Skeletal muscle cell (primary cell): ENCODE measurements at regions not wholly inside any gene's neighbourhood (a gene's known extent, or its start where the extent isn't known, plus 50 kb on each side); places are given as distances from the start of the nearest gene placed in this dataset.
"Not testable (repeated sequence)": the region's sequence is repeated elsewhere in the genome, so short reads cannot be mapped to it uniquely, and the experiment has no call there.

Experiments
- DNase-seq: peaks from one replicate; pipeline ENCODE4 v3.0.0-alpha.2; 2010; ENCODE audit warnings: low read depth
- H3K4me3 ChIP-seq: 2 replicates; pipeline ENCODE4 v1.5.1; 2011; ENCODE audit warnings: low read depth, mild to moderate bottlenecking, control low read depth, low read length, moderate library complexity

DNA sequence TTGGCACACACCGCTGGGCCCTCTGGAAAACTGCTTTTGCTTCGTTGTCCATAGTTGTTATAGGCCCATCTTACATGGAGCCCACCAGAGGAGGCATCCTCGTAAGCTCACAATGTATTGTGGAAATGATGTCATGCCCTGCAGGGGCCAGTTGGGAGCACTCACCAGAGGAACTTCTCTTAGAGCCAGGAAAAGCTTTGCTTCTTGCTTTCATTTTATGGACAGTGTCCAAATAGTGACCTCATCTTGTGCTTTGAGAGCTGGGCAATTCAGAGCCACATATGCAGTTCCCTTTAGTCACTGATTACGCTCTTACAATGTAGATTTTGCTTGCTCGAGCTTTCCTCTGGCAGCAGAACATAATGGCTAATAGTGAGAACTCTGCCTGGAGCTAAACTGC lies 275.6 kb downstream of the AACS start:
- DNase-seq = peak; percentile 93

GRCh38 chr12:125341422-125341821 lies 276.2 kb downstream of the AACS start:
- DNase-seq = no peak
- no peak overlapping the region for H3K4me3 ChIP-seq

More for the DNA sequence above, 275.6 kb downstream of the AACS start:
- no peak overlapping the region for H3K4me3 ChIP-seq

DNA sequence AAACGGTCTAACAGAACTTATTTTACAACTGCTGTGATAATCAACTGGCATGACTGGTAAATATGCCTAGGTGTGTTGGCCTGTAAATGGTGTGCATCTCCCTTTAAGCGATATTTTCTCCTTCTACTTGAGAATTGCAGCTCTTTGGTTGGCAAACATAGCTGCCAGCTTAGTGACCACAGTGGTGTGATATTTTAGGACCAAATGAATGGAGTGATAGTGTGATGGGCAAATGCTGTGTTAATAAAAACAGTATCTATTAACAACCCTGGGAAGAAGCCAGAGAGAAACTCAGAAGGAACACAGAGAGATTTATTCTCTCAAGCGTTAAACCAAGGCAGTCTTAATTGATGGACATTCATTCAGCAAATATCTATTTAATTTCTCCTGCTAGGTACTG lies 278.4 kb downstream of the AACS start:
- H3K4me3 ChIP-seq = no peak overlapping the region
- DNase-seq = no peak

DNA sequence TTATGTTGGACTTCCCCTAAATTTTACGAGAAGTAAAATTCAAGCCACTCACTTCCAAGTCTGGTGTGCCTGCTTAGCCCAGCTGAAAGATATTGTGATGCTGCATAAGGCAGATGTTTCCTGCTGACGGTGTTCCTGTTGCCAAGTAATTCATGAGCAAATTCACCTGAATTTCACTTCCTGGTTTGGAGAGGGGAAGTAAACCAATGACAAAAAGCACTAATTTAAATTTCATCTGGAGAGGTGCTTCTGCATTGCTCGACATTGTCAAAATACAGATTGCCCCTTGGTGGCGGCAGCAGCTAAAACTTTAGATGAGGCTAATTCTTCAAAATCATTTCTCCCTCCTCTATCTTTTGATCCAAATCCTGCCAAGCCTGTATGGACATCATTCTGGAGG lies 281.1 kb downstream of the AACS start:
- DNase-seq = no peak

GRCh38 chr12:125351788-125352187 lies 286.6 kb downstream of the AACS start:
- no peak for DNase-seq
- H3K4me3 ChIP-seq = no peak overlapping the region

More for the DNA sequence above, 281.1 kb downstream of the AACS start:
- H3K4me3 ChIP-seq = no peak overlapping the region

DNA sequence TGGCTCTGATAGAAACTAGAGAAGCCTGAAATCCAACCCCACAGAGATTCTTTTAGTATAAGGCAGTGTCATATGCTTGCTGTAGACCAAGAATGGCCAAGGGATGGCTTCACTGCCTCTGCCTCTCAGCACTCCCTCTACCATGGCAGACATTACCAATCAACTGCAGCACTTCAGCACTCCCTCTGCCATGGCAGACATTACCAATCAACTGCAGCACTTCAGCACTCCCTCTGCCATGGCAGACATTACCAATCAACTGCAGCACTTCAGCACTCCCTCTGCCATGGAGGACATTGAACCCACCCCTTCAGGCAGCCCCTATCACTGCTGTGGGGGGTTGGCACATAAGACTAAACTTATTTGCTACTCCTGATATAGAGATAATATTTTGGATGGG lies 287.8 kb downstream of the AACS start:
- not testable (repeated sequence) for DNase-seq, H3K4me3 ChIP-seq

DNA sequence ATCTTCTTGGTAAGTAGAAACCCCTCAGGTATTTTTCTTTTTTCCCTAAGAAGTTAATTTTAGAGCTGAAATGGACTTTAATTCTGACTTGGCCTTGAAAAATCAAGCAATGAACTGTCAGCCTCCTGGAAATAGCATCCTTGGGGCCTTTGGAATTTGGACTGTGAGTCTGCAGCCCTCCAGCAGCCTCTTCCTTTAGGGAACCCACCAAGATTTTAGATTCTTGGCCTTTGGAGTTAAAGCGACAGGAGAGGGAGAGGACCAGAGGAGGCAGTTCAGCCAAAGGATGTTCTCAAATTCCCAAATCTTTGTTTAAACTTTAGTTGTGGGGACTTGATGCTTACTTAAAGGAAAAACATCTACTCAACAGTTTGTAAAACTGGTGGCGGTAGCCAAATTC lies 288.6 kb downstream of the AACS start:
- no peak for DNase-seq
- no peak overlapping the region for H3K4me3 ChIP-seq

DNA sequence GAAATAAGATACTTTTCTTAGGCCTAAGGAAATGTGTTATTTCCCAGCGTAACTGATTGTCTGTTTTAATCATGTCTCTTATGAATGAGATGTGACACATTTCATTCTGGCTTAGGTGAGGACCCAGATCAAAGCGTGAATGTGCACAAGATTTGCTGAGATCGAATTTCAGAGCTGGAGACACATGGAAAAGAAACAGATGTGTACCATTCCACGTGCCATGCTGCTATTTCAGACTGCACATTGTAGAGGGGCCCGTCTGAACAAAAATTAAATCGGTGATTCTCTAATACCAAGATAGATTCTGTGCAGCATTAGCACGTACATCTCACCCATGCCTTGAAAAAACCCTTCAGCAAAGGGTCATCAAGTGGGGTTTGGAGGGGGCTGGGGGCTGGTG lies 290.4 kb downstream of the AACS start:
- H3K4me3 ChIP-seq = no peak overlapping the region
- DNase-seq = no peak

GRCh38 chr12:125356111-125356510 lies 290.9 kb downstream of the AACS start:
- DNase-seq = no peak
- no peak overlapping the region for H3K4me3 ChIP-seq

DNA sequence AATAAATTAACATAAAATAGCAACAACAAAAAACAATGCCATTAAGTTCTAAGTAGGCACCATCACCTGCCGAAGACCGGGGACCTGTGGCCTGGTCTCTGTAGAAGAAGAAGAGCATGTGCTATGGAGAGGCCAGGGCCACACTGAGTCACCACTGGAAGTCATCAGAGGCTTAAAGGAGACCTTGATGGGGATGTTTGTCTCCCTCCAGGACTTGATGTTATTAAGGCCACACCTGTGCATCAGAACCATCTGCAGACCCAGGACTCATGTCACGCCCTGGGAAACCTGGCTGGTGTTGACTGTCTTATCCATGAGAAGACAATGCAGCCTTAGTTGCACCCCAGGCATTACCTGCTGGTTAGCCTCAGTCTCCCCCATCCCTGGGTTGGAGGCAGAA lies 292.3 kb downstream of the AACS start:
- H3K4me3 ChIP-seq = no peak overlapping the region
- no peak for DNase-seq

DNA sequence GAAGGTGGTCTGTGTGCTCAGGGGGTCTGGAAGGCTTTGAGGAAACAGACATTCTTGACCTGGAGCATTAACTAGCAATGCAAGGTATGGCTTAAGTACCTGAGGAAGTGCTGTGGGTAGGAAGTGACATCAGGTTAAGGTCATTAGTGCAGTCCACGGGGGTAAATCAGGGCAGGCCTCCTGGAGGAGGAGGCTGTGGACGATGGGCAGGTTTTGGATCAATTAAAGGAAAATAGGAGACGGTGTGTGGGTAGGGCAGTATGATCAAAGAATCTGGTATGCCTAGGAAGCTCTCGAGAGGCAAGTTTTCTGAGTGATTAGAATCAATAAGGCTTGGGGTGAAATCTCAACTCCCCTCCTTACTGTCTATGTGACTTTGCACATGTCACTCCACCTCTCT lies 295.3 kb downstream of the AACS start:
- no peak overlapping the region for H3K4me3 ChIP-seq
- DNase-seq = no peak

DNA sequence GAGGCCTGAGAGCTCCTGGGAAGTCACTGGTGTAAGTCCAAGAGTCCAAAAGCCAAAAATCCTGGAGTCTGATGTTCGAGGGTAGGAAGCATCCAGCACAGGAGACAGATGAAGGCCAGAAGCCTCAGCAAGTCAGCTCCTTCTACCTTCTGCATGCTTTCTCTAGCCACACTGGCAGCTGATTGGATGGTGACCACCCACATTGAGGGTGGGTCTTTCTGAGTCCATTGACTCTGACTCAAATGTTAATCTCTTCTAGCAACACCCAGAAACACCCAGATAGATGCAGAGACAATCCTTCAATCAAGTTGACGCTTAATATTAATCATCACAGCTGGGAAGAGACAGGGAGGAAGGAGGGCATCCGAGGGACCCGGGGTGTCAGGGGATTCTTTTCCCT lies 305.8 kb downstream of the AACS start:
- no peak overlapping the region for H3K4me3 ChIP-seq

GRCh38 chr12:125372085-125372484 lies 306.9 kb downstream of the AACS start:
- no peak overlapping the region for H3K4me3 ChIP-seq

More for the DNA sequence above, 305.8 kb downstream of the AACS start:
- no peak for DNase-seq

GRCh38 chr12:125373375-125373774 lies 308.1 kb downstream of the AACS start:
- no peak for DNase-seq

More at GRCh38 chr12:125372085-125372484, 306.9 kb downstream of the AACS start:
- no peak for DNase-seq

GRCh38 chr12:125376422-125376821 lies 311.2 kb downstream of the AACS start:
- no peak for DNase-seq
- no peak overlapping the region for H3K4me3 ChIP-seq

More at GRCh38 chr12:125373375-125373774, 308.1 kb downstream of the AACS start:
- no peak overlapping the region for H3K4me3 ChIP-seq

DNA sequence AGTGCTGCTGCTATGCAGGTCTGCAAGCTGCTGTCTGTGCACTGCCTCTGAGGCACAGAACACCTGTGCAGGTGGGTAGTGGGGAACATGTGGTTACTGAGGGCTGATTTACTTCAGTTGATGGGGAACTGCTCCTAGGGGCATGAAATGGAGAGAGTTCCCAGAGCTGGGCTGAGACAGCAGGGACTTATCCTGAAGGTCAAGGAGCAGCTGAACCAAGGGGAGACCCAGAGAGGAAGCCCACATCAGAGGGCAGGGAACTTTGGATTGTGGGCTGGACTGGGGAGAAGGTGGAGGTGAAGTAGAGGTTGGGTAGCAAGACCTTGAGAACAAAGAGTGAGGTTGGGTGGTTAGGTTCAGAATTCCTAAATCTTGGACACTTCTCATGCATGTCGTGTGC lies 311.9 kb downstream of the AACS start:
- DNase-seq = no peak
- no peak overlapping the region for H3K4me3 ChIP-seq

GRCh38 chr12:125381373-125381772 lies 316.1 kb downstream of the AACS start:
- no peak for DNase-seq
- no peak overlapping the region for H3K4me3 ChIP-seq

GRCh38 chr12:125382926-125383325 lies 317.7 kb downstream of the AACS start:
- DNase-seq = no peak
- no peak overlapping the region for H3K4me3 ChIP-seq

GRCh38 chr12:125386652-125387051 lies 321.4 kb downstream of the AACS start:
- no peak overlapping the region for H3K4me3 ChIP-seq
- no peak for DNase-seq

DNA sequence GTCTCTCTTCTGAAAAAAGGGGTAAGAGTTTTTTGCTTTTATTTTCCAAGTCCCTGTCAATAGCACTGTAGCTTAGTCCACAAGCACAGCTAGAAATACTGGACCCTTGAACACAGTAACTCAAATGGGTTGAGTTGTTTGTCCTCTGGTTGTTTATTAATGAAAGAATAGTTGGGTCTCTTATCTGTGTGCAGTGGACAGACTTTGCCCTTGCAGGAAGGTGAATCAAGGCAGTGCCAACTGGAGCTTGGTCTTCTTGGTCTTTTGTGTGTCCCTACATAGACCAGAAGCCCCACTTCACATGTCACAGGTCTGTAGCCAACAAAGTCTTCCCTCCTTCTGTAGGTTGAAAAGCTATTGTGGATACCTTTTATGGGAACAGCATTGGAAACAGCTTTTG lies 322.0 kb downstream of the AACS start:
- no peak for DNase-seq
- no peak overlapping the region for H3K4me3 ChIP-seq

- no peak overlapping the region for H3K4me3 ChIP-seq
- no peak for DNase-seq
Measured at GRCh38 chr12:125389061-125389697, 323.9 kb downstream of the AACS start.

DNA sequence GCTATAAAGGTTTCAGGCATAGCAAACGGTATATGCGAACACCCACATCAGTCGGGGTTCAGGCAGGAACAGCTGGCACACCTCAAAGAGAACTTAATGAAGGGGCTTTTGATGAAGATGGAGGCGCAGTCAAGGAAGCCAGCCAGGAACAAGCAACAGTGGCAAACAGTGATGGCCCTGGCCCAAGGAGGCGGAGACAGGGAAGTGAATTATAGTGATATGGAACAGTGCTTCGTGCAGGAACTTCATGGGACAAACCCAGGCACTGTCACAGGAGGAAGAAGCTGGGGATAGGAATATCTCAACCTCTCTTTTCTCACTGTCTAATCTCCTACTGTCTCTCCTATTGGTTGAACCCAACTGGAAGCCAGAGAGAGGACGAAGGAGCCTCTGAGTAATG lies 328.3 kb downstream of the AACS start:
- no peak overlapping the region for H3K4me3 ChIP-seq
- DNase-seq = no peak
